Adrenal gland (tissue), 9 donors: ENCODE measurements at regions not wholly inside any gene's neighbourhood (a gene's known extent, or its start where the extent isn't known, plus 50 kb on each side); places are given as distances from the start of the nearest gene placed in this dataset.

Experiments
- DNase-seq, 7 donors: peaks; one replicate each; pipeline ENCODE4 v3.0.0-alpha.2; 2019 to 2020
- H3K27ac ChIP-seq, 5 donors: fragments of 200-600 bp; sonication (generic) in 4 of 5; 1 replicate in 3 of 5; 2 replicates in 2 of 5; pipeline versions ENCODE4 v1.5.1 to v1.8.0; 2016 to 2020; ENCODE audit warnings: mild to moderate bottlenecking in 1 of 5
- H3K27me3 ChIP-seq: fragments of 200-600 bp; 2 replicates; pipeline ENCODE4 v1.8.0; 2021
- H3K36me3 ChIP-seq, 2 donors: fragments of 200-600 bp; replicated peaks in 1 of 2; 1 replicate in 1 of 2; 2 replicates in 1 of 2; pipeline versions ENCODE4 v1.5.1 to v1.8.0; 2018 to 2022
- H3K4me1 ChIP-seq, 2 donors: fragments of 200-600 bp; replicated peaks in 1 of 2; 1 replicate in 1 of 2; 2 replicates in 1 of 2; pipeline versions ENCODE4 v1.5.1 to v1.8.0; 2018 to 2021
- H3K4me3 ChIP-seq, 4 donors: fragments of 200-600 bp; sonication (generic) in 3 of 4; one replicate each; pipeline ENCODE4 v1.5.1; 2016 to 2018
- H3K9me3 ChIP-seq, 3 donors: fragments of 200-600 bp; sonication (generic) in 1 of 3; replicated peaks in 1 of 3; 1 replicate in 2 of 3; 2 replicates in 1 of 3; pipeline versions ENCODE4 v1.5.1 to v1.8.0; 2016 to 2021
- POLR2A ChIP-seq, 2 donors: fragments of 450-650 bp; IDR thresholded peaks; one replicate each; pipeline ENCODE4 v1.6.1; 2017; ENCODE audit warnings: antibody characterized with exemption in 2 of 2, mild to moderate bottlenecking in 2 of 2, moderate library complexity in 1 of 2
- WGBS, 4 donors: extraction: QIAGEN DNeasy Blood & Tissue Kit in 2 of 4; methylation state at CpG; one replicate each; pipeline versions ENCODE4 v1.1.5 to v1.1.7; 2013 to 2017; 5-methylcytosine and 5-hydroxymethylcytosine counted together
- intact Hi-C, 2 donors: fragments of 100-400 bp; cut with DNase I; formaldehyde crosslinking; loops; one replicate each; pipeline versions ENCODE4 v1.14.1 to v1.15.0; 2022 to 2023
- TF ChIP-seq, protein P1 (sequence below), 6 experiments: fragments of 450-650 bp in 4 of 6; fragments of 200-600 bp in 2 of 6; sonication (generic) in 1 of 6; IDR thresholded peaks; 1 replicate in 5 of 6; 2 replicates in 1 of 6; pipeline versions ENCODE4 v1.5.1 to v1.8.0; 2016 to 2021; ENCODE audit warnings: antibody characterized with exemption in 6 of 6, mild to moderate bottlenecking in 2 of 6, moderate library complexity in 1 of 6
- donor health status: healthy with polysubstance abuse.
- donor health status: Bipolar disorder and iron deficiency.
- donor health status: DM: yes; HTN: yes; CAD: no.
- donor health status: DM: no; HTN: no; CAD: no.
- donor health status: DM: no; HTN: no; CAD: no.

DNA sequence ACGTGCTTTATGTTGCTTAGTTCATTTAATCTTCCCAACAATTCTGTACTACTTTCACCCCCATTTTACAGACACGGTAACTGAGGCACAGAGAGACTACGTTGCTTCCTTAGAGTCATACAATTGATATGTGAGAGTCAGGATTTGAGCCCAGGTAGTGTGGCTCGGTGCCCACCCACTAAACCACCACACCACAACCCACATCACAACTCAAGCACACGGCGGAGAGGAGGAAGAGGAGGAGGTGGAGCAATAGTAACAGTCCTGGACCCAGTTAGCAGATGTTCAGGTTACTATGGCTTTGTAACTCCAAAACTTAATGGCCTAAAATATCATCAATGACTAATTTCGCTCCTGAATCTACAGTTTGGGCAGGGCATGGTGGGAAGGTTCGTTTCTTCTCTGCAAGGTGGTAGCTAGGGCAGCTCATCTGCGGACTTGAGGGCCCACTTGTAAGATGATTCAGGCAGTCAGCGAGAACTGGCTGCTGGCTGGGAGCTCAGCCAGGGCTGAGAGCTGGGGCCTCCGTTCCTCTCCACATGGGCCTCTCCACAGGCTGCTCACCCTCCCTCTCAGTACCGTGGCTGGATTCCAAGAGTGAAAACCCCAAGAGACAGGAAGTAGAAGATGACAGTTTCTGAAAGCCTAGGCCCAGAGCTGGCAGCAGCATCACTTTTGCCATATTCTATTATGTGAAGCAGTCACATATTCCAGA lies 167.1 kb downstream of the ZFP36L2 start:
- no peaks in the 10 kb centered on the region for H3K9me3 ChIP-seq
- peak; percentile 79 to 95 (median 92) for DNase-seq
- no peaks in the 10 kb centered on the region for H3K27me3 ChIP-seq
- peak overlapping the region in 2 of 5 donors; percentile 54 to 57 for H3K27ac ChIP-seq
- TF ChIP-seq, protein P1, sequence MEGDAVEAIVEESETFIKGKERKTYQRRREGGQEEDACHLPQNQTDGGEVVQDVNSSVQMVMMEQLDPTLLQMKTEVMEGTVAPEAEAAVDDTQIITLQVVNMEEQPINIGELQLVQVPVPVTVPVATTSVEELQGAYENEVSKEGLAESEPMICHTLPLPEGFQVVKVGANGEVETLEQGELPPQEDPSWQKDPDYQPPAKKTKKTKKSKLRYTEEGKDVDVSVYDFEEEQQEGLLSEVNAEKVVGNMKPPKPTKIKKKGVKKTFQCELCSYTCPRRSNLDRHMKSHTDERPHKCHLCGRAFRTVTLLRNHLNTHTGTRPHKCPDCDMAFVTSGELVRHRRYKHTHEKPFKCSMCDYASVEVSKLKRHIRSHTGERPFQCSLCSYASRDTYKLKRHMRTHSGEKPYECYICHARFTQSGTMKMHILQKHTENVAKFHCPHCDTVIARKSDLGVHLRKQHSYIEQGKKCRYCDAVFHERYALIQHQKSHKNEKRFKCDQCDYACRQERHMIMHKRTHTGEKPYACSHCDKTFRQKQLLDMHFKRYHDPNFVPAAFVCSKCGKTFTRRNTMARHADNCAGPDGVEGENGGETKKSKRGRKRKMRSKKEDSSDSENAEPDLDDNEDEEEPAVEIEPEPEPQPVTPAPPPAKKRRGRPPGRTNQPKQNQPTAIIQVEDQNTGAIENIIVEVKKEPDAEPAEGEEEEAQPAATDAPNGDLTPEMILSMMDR (IDR thresholded peaks at IDR 0.05), result no peak
- TF ChIP-seq POLR2A (IDR thresholded peaks at IDR 0.05), result no peak
- no peak overlapping the region for H3K4me3 ChIP-seq
- H3K4me1 ChIP-seq, result peaks cover 17 to 30% of the 10 kb centered on the region in 2 donors
- intact Hi-C loops, result no loop called here
- H3K36me3 ChIP-seq, result no peaks in the 10 kb centered on the region
- WGBS, 4 donors, result 40 to 63% (median 47%) methylated on average over 7 to 12 of the region's 12 CpGs

DNA sequence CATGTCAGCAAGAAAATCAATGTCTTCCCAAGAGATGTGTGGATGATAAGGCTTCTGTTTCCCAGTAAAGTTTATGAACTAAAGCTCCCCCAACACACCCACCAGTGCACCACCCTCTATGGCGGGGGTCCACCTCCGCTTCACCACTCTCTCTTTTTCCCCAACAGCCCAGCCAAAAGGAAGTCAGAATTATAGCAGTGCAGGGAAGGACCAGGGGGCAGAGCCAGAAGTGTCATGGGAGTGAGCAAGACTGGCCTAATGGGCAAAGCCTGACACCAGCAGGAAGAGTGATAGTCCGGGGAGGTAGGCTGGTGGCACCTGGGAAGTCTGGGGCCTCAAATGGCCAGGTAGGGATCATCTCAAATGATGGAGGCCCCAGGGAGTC lies 167.7 kb downstream of the ZFP36L2 start:
- TF ChIP-seq POLR2A (IDR thresholded peaks at IDR 0.05), result no peak
- TF ChIP-seq, protein P1 (IDR thresholded peaks at IDR 0.05), result no peak
- Histone ChIP-seq H3K27me3 (no peaks in the 10 kb centered on the region), H3K27ac (peak overlapping the region in 1 of 5 donors; percentile 49), H3K4me3 (no peak overlapping the region), H3K4me1 (peaks cover 17 to 30% of the 10 kb centered on the region in 2 donors), H3K36me3 (no peaks in the 10 kb centered on the region), H3K9me3 (no peaks in the 10 kb centered on the region)
- intact Hi-C loops, result no loop called here
- peak in 1 of 7 donors; percentile 7 for DNase-seq
- WGBS, 4 donors, result 81 to 93% (median 86%) methylated on average over 3 of the region's 3 CpGs

DNA sequence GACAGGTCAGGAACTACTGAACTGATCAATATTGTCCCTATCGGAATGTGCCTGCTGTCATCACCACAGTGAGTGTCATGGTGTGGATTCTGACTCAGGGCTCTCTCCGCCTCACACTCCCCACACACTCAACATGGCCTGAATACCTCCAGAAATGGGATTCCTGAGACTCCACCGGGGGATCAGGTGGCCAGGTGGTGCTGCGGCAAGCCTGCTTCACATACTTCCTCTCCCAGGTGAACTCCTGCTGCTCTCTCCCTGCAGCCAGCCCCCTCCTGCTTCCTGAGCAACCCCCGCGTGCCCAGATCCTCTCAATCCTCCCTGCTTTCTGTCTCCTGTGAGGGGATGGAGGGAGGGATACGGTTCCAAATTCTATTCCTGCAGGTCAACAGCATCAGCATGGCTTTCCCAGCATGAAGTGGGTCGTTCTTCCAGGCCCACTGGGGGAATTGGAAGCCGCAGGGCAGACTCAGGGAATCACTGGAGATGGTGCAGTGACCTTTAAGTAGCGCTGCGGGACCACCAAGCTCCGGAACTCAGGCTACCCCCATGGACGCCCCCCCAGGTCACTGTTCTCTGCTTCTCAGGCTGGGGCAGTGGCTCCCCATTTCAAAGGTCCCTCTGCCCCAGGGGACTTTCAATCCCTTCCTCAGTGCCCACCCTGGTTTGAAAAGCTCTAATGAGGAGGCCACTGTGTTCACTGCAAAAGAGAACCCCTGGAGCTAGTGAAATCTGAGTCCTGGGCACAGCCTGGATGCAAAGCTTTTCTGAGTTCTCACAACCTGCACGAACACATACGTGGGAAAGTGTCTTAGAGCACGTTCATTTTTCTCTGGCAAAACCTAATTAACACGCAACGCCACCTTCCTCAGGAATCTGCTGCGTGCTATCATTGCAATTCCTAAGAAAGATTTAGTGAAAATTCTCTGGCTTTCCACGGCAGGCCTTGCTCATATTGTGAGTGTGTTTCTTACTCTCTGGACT lies 168.4 kb downstream of the ZFP36L2 start:
- H3K36me3 ChIP-seq, result no peaks in the 10 kb centered on the region
- WGBS, 4 donors, result 87 to 95% (median 91%) methylated on average over 19 to 20 of the region's 20 CpGs
- H3K9me3 ChIP-seq, result no peaks in the 10 kb centered on the region
- intact Hi-C loops, result no loop called here
- no peak overlapping the region for H3K4me3 ChIP-seq
- no peaks in the 10 kb centered on the region for H3K27me3 ChIP-seq
- no peak overlapping the region for H3K27ac ChIP-seq
- peaks cover 17 to 30% of the 10 kb centered on the region in 2 donors for H3K4me1 ChIP-seq
- peak in 1 of 7 donors; percentile 9 for DNase-seq
- TF ChIP-seq, protein P1 (IDR thresholded peaks at IDR 0.05), result no peak
- TF ChIP-seq POLR2A (IDR thresholded peaks at IDR 0.05), result no peak

DNA sequence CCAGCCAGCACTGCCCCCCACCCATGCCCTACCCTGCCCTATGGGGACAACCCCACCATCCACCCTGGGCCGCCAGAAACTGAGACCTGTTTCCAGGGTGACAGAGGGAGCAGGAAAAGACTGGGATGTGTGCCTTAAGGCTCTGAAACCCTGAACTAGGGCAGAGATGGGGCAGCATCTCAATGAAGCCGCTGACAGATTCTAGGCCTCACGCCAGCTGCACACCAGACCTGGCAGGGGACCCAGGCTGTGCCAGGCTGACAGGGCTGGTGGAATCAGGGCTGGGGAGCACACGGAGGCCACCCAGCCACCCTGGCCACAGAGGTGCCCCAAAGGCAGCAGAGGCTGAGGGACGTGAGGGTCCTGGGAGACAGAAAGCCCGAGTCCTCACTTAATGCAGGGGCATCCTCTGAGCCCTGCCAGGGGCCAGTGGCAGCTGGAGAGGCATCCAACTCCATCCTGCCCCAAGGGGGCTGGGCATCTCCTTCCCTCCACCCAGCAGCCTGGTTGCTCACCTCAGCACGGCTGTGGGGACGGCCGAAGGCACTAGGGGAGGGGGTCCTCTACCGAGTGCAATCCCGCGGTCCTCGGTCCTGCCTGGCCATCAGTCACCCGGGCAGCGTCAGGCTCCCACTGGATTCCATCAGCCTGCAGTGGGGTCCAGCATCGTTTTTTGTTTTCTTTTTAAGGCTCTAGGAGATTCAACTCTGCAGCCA lies 169.2 kb downstream of the ZFP36L2 start:
- peak; percentile 75 to 92 (median 87) for DNase-seq
- TF ChIP-seq POLR2A (IDR thresholded peaks at IDR 0.05), result no peak
- TF ChIP-seq, protein P1 (IDR thresholded peaks at IDR 0.05), result no peak
- WGBS, 4 donors, result 64 to 79% (median 70%) methylated on average over 10 to 16 of the region's 16 CpGs

More for the DNA sequence above, 169.2 kb downstream of the ZFP36L2 start:
- H3K36me3 ChIP-seq, result no peaks in the 10 kb centered on the region
- H3K9me3 ChIP-seq, result no peaks in the 10 kb centered on the region
- H3K27me3 ChIP-seq, result no peaks in the 10 kb centered on the region
- H3K4me1 ChIP-seq, result peaks cover 17 to 30% of the 10 kb centered on the region in 2 donors
- no peak overlapping the region for H3K4me3 ChIP-seq
- intact Hi-C loops, result no loop called here
- no peak overlapping the region for H3K27ac ChIP-seq
